ENCODE measurements at regions not wholly inside any gene's neighbourhood (a gene's known extent, or its start where the extent isn't known, plus 50 kb on each side); places are given as distances from the start of the nearest gene placed in this dataset.
"Not testable (repeated sequence)": the region's sequence is repeated elsewhere in the genome, so short reads cannot be mapped to it uniquely, and the experiment has no call there.

- not testable (repeated sequence) for DNase-seq
These were observed 722.9 kb downstream of the NTRK3 start for GRCh38 chr15:87533637-87534036.

DNA sequence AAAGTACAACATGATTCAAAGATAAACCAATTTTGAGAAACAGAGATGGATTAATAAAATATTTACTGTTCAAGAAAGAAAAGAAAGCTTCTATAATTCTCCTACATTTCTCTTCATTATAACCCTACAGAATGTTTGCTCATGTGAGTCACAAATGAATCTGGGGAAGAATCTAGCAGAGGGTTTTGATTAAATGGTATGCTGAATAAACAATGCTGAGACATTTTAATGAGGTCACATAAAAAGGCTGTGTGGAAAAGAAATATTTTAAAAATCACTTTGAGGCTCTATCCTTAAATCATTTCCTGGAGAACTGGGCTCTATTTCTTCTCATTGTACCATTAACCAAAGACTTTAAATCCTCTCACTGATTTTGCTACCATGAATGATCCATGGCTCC lies 727.7 kb downstream of the NTRK3 start:
- peak; percentile 39 for DNase-seq

GRCh38 chr15:87527875-87528274 lies 728.7 kb downstream of the NTRK3 start:
- no peak for DNase-seq

- DNase-seq, result no peak
These were observed 729.1 kb downstream of the NTRK3 start for GRCh38 chr15:87527416-87527815.

DNA sequence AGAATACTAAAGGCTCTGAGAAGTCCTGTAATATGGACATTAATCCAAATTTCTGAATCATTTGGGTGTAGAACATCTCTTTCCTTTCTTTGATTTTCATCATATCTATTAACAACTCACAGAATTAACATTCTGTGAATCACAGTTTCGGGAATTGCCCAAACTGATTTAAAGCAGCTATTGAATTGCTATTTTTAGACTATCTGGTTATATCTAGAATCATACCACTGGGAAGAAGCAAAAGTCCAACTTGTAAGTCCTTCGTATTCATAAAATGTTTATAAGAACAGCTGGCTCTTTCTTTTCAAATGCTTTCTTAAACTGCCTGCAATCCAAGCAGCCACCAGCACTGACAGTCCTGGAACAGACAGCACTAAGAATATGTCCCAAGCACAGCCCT lies 733.0 kb downstream of the NTRK3 start:
- DNase-seq, result no peak

DNA sequence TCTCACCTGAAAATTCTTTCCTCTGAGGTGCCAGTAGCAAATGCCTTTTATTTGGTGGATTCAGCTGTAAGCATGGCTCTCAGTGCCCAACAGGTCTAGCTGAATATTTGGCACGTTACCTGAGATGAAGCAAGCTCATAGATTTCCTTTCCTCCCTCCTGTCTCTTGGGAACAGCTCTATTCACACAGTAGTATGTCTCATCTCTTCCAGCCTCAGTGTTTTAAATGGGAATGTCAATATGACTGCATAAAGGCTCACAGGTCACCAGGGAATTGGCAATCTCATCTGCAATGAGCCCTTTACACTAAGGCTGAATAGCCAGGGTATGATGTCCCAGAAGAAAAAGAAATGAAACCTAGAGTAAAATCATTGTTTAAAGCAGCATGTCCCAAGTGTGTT lies 733.5 kb downstream of the NTRK3 start:
- no peak for DNase-seq

GRCh38 chr15:87518957-87519356 lies 737.6 kb downstream of the NTRK3 start:
- DNase-seq, result no peak

DNA sequence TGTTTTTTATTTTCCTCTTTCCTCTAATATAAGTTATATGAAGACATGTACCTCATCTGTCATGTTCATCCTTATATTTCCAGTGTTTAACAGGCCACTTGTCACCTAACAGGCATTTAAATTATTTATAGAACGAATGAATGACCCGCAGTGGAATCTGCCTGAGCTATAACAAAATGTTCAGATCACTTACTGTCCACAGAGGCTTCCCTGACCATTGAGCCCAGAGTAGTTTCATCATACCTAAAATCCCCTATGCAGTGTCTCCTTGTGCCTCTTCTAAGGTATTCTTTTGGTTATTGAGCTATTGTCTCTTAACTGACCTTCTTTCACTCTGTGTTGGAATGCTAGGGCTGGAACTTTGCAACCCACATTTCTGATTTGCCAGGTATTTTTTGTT lies 748.5 kb downstream of the NTRK3 start:
- DNase-seq, result no peak

GRCh38 chr15:87502173-87502572 lies 754.4 kb downstream of the NTRK3 start:
- DNase-seq, result no peak

GRCh38 chr15:87500240-87500639 lies 756.3 kb downstream of the NTRK3 start:
- DNase-seq, result peak; percentile 48

DNA sequence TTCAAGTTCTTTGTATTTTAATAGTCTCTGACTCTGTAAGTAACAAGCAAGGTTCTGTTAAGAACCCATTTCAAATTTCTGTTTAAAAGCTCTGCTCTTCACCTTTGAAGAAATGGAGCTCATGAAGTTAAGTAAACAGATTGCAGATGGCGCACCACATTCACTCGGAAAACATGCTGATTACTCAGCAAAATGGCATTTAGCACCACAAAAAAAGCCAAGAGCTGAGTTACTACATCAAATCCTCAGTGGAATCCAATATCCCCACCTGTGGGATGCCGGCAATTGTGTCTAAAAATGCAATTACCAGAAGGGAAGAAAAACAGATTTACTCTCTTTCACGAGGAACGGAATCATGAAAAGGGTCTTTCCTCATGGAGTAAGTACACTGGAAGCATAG lies 758.0 kb downstream of the NTRK3 start:
- no peak for DNase-seq

DNA sequence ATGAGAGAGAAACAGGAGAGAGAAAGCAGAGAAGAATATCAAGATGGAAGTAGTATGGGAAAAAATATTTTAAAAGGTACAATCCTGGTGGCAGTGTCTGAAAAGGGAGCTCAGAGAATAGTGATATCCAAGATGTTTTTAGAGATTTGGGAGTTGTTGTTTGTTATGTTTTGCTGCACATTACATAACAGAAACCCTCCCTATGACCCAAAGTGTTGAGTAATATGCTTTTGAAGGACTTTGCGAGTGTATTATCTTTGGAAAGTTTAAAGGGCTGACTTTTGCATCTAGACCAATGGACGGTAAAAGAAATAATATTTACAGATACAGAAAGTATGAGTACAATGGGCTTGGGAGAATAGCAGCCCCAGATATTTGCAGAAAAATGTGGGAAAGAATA lies 759.7 kb downstream of the NTRK3 start:
- no peak for DNase-seq

DNA sequence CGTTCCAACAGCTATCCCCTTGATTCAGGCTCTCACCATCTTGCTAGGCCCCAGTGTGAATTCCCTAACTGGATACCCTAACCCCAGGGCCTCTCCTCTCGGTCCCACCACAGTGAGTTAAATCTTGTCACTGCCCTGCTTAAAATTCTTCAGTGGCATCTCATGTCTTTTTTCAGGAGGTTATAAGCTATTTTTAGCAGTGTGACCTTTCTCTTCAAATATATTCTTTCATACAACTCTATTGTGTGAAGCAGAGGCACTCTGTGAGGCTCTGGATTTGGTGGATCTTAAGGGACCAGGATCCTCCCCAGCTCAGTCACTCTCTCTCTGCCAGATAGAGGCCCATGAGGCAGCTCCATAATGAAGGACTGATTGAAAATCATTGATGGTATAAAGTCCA lies 760.4 kb downstream of the NTRK3 start:
- DNase-seq, result no peak

DNA sequence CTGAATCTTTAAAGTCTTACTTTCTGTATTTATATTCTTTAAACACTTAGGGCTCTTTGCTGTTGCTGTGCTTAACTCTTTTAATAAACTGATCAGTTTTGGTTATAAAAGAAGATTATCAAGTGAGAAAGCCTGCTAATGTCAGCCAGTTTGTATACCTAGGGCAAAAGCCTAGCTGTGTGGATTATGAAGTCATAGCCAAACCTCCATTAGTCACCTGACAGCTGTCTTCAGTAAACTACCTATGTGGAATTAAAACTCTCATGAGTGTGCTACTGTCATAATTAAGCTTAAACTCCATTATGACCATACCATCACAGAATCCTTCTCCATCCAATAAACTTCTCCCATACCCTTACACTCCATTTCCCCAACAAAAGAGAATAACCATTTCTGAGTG lies 762.7 kb downstream of the NTRK3 start:
- no peak for DNase-seq

DNA sequence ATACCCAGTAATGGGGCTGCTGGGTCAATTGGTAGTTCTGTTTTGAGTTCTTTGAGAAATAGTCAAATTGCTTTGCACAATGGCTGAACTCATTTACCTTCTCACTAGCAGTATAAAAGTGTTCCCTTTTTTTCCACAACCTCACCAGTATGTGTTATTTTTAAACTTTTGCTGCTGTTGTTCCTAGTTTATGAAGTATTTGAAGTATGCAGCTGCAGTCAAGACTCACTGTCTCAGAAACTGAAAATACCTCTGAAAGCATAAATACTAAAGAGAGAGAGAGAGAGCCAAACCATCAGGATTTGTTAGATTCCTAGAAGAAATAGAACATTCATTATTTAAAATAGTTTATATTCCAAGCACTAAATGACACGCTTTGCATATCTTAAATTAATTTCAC lies 764.2 kb downstream of the NTRK3 start:
- DNase-seq, result no peak

GRCh38 chr15:87490666-87491065 lies 765.9 kb downstream of the NTRK3 start:
- peak; percentile 36 for DNase-seq

- peak; percentile 29 for DNase-seq
These were observed 766.5 kb downstream of the NTRK3 start for GRCh38 chr15:87489902-87490665.

DNA sequence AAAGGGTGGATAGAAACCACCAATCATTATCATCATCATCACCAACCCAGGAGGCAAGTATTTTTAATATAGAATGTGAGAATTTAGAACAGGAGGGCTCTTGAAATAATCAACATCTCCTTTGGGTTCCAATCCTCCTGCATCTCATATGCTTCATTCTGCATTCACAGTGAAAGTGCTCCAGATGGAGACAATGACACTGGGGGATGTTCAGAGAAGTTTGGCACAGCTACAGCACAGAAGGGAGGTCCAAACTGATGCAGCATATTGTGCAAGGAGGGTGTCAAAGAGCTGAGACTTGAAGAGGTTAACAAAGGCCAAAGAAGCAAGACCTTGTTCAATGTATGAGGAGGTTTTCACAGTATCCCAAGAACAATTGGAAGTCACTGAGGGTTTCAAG lies 767.1 kb downstream of the NTRK3 start:
- no peak for DNase-seq

DNA sequence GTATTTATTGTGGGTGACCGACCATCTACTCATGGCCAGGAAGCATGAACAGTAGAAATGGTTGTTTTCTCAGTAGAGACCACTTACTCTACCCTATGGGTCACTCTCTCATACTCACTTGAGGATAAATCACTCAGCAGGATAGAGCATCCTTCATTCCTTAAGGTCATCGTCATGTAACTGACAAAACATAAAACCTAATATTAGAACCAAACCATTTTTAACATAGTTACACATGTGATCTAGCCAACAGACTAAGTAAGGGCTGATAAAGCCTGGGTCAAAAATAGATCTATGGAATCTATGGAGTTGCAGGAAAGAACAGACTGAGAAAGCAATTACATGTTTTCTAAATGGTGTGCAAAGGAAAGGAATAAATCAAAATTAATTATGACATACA lies 769.1 kb downstream of the NTRK3 start:
- no peak for DNase-seq

- DNase-seq, result no peak
These were observed 773.1 kb downstream of the NTRK3 start for GRCh38 chr15:87483468-87483867.

DNA sequence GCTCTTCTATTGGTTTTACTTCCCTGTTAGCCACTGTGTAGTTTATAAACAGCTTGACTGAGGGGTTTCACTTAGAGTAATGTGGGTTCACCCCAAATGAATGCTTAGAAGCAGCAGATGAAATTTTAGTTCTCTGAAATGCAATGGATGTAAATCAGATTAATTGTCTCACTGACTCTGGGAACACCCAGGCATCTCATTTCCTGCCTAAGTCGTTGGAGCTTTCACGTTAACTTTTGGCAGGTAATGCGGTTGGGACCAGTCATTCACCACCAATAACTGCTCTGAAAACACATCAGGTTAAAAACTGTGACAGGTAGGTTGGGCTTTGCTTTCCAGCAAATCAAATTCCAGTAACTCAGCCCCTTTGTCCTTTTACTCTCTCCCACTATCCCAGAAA lies 775.4 kb downstream of the NTRK3 start:
- DNase-seq, result peak; percentile 42

GRCh38 chr15:87478687-87479072 lies 777.9 kb downstream of the NTRK3 start:
- DNase-seq, result no peak

GRCh38 chr15:87477737-87478686 lies 778.5 kb downstream of the NTRK3 start:
- peak; percentile 85 for DNase-seq

Measured in renal pelvis (tissue), 1 donor.